ENCODE measurements at regions not wholly inside any gene's neighbourhood (a gene's known extent, or its start where the extent isn't known, plus 50 kb on each side); places are given as distances from the start of the nearest gene placed in this dataset.

DNA sequence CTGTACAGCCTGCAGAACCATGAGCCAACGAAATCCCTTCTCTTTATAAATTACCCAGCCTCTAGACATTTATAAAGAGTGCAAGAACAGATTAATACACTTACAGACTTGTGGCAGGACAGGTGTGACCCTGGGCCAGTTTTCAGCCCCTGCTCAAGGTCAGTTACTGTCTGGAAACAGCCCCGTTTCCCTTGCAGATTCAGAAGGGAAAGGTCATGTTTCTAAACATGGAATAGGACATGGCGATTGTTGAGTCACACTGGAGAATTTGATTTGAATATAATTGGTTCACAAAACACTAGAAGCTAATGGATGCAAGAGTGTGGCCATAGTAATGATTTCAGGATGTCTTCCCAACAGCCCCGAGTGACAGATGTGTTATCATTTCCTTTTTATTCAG lies 248.8 kb downstream of the DLL1 start:
- TF ChIP-seq, protein P1, sequence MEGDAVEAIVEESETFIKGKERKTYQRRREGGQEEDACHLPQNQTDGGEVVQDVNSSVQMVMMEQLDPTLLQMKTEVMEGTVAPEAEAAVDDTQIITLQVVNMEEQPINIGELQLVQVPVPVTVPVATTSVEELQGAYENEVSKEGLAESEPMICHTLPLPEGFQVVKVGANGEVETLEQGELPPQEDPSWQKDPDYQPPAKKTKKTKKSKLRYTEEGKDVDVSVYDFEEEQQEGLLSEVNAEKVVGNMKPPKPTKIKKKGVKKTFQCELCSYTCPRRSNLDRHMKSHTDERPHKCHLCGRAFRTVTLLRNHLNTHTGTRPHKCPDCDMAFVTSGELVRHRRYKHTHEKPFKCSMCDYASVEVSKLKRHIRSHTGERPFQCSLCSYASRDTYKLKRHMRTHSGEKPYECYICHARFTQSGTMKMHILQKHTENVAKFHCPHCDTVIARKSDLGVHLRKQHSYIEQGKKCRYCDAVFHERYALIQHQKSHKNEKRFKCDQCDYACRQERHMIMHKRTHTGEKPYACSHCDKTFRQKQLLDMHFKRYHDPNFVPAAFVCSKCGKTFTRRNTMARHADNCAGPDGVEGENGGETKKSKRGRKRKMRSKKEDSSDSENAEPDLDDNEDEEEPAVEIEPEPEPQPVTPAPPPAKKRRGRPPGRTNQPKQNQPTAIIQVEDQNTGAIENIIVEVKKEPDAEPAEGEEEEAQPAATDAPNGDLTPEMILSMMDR (IDR thresholded peaks at IDR 0.05; ENCODE audit: low read length, missing control alignments) = no peak
- no peak overlapping the region for H3K4me3 ChIP-seq (replicated peaks; ENCODE audit: low read depth, low read length)
- no peak for DNase-seq (ENCODE audit: low read depth)

DNA sequence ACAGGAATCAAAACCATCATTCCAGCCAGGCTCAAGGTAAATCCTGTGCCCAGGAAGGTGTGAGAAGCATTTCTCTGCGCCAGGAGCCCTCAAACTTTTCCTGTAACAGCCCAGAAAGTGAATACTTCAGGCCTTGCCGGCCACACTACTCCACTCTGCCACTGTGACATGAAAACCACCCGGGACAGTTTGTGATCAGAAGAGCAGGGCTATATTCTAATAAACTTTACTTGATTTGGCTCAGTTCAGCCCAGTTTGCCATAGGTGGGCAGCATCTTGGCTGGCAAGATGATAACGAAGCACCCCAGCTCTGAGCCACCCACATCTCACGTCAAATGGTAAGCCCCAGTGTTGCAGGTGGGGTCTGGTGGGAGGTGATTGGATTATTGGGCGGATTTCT lies 249.4 kb downstream of the DLL1 start:
- TF ChIP-seq, protein P1 (IDR thresholded peaks at IDR 0.05; ENCODE audit: low read length, missing control alignments) = no peak
- DNase-seq (ENCODE audit: low read depth) = no peak
- no peak overlapping the region for H3K4me3 ChIP-seq (replicated peaks; ENCODE audit: low read depth, low read length)

DNA sequence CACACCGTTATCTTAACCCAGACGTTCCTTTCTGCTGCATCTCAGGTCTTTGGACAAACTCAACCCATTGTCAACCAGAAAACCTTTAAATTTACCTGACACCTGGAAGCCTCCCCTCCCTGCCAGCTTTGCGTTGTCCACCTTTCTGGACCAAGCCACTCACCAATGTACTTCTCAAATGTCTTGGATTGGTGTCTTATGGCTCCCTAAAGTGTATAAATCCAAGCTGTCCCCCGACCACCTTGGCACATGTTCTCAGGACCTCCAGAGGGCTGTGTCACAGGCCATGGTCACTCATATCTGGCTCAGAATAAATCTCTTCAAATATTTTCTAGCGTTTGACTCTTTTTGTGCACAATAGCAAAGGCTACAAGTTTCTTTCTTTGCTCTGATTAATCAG lies 250.0 kb downstream of the DLL1 start:
- no peak for DNase-seq (ENCODE audit: low read depth)
- TF ChIP-seq, protein P1 (IDR thresholded peaks at IDR 0.05; ENCODE audit: low read length, missing control alignments) = no peak
- H3K4me3 ChIP-seq (replicated peaks; ENCODE audit: low read depth, low read length) = no peak overlapping the region

DNA sequence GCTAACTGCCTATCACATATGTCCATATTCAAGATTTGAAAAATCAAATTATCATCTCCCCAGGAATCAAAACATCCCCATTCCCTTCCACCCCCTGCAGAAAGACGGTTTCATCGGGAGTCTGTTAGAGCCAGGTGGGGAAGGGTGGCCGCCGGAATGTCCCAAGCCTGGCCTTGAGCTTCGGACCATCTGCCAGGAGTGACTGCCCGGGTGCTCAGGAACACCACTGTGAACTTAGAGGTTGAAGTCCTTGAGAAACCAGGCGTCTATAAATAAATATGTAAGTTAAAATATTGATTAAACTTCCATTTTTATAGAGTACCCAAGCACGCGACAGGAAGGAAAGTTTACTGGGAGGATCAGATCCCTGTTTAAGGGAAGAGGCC lies 250.8 kb downstream of the DLL1 start:
- no peak for DNase-seq (ENCODE audit: low read depth)
- no peak overlapping the region for H3K4me3 ChIP-seq (replicated peaks; ENCODE audit: low read depth, low read length)
- TF ChIP-seq, protein P1 (IDR thresholded peaks at IDR 0.05; ENCODE audit: low read length, missing control alignments) = no peak

DNA sequence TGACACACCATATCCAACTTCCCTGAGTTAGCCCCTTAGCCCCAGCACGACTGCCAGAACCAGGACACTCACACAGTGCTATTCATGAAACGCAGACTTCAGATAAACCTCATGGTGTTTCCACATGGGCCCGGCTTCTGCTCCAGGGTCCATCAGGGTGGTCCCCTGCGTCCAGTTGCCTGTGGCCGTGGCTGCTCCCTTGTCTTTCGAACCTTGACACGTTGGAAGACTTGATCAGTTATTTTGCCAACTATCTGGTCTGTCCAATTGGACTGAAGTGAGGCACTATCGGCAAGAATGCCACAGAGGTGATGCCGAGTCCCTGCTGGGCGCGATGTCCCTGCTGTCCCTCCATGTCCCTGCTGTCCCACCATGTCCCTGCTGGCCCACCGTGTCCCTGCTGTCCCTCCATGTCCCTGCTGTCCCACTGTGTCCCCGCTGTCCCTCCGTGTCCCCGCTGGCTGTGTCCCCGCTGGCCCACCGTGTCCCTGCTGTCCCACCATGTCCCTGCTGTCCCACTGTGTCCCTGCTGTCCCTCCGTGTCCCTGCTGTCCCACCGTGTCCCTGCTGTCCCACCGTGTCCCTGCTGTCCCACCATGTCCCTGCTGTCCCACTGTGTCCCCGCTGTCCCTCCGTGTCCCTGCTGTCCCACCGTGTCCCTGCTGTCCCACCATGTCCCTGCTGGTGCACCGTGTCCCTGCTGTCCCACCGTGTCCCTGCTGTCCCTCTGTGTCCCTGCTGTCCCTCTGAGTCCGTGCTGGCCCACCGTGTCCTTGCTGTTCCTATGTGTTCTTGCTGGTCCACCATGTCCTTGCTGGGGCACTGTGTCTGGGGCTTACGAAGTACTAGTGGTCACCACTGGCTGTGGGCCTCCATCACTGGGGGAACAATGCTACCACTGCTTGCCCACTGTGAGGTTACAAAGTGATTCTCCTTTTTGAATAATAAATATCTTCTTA lies 251.4 kb downstream of the DLL1 start:
- no peak for DNase-seq (ENCODE audit: low read depth)

DNA sequence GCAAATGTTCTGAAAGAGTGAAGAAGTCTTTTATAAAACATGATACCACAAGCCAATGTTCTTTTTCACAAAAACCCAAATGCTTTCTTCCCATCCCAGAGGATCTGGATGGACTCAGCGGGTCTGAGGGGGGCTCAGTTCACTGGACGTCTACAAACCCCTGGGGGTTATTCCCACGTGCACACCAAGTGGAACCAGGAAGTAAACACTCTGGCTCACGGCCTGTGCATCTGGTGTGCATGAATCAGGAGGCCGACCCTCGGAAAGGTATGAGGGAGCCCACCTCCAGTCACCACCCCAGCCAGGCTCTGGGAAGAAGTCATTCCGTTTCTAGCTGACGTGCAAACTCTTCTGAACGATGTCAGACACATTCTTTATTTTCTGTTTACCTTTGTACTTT lies 252.2 kb downstream of the DLL1 start:
- H3K4me3 ChIP-seq (replicated peaks; ENCODE audit: low read depth, low read length) = no peak overlapping the region
- no peak for DNase-seq (ENCODE audit: low read depth)
- TF ChIP-seq, protein P1 (IDR thresholded peaks at IDR 0.05; ENCODE audit: low read length, missing control alignments) = no peak

More for the DNA sequence above, 251.4 kb downstream of the DLL1 start:
- TF ChIP-seq, protein P1 (IDR thresholded peaks at IDR 0.05; ENCODE audit: low read length, missing control alignments) = no peak
- no peak overlapping the region for H3K4me3 ChIP-seq (replicated peaks; ENCODE audit: low read depth, low read length)

DNA sequence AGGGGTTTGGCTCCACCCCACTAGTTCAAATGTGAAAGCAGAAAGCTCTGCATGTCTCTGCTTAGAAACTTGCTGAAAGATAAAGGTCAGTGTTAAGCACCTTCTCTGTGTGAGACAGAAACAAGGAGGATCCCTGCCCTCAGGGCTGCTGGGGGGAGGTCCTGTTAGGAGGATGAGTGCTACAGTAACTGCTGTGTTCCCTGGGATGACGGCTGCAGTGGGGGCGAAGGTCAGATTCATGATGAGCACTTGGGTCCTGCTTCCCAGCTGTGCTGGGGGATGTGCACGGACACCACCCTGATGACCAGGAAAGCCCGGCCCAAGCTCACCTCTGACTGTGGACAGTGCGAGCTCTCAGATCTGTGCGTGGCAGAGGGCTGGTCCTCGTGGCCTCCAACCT lies 252.6 kb downstream of the DLL1 start:
- DNase-seq (ENCODE audit: low read depth) = no peak
- H3K4me3 ChIP-seq (replicated peaks; ENCODE audit: low read depth, low read length) = no peak overlapping the region
- TF ChIP-seq, protein P1 (IDR thresholded peaks at IDR 0.05; ENCODE audit: low read length, missing control alignments) = no peak

All from fibroblast of pulmonary artery (primary cell).